WI38 (cell line): ENCODE measurements at regions not wholly inside any gene's neighbourhood (a gene's known extent, or its start where the extent isn't known, plus 50 kb on each side); places are given as distances from the start of the nearest gene placed in this dataset.

Experiments
- H3K4me3 ChIP-seq: 2 replicates; pipeline ENCODE4 v1.5.1; 2011; ENCODE audit warnings: low read depth, mild to moderate bottlenecking, control low read depth, low read length
- CTCF ChIP-seq: IDR thresholded peaks from 2 replicates; pipeline ENCODE4 v1.5.1; 2012; ENCODE audit warnings: low read depth, mild to moderate bottlenecking, control low read depth, low read length

GRCh38 chr10:64158551-64158950, 637.4 kb downstream of the REEP3 start:
- H3K4me3 ChIP-seq = no peak overlapping the region
- TF ChIP-seq CTCF = no peak

GRCh38 chr10:64159910-64160872, 639.0 kb downstream of the REEP3 start:
- TF ChIP-seq CTCF = no peak

GRCh38 chr10:64170791-64171190, 649.6 kb downstream of the REEP3 start:
- H3K4me3 ChIP-seq = no peak overlapping the region
- TF ChIP-seq CTCF = no peak

More at GRCh38 chr10:64159910-64160872, 639.0 kb downstream of the REEP3 start:
- no peak overlapping the region for H3K4me3 ChIP-seq

GRCh38 chr10:64173826-64174225, 652.6 kb downstream of the REEP3 start:
- TF ChIP-seq CTCF = no peak
- H3K4me3 ChIP-seq = no peak overlapping the region

GRCh38 chr10:64174666-64175255, 653.6 kb downstream of the REEP3 start:
- no peak overlapping the region for H3K4me3 ChIP-seq
- no peak for TF ChIP-seq CTCF

- no peak for TF ChIP-seq CTCF
- H3K4me3 ChIP-seq = no peak overlapping the region
Observed at GRCh38 chr10:64175271-64175962, 654.2 kb downstream of the REEP3 start.
